Activated B cell treated with CpG ODN at 0.5 μM for 24 hours (primary cell): ENCODE measurements at regions not wholly inside any gene's neighbourhood (a gene's known extent, or its start where the extent isn't known, plus 50 kb on each side); places are given as distances from the start of the nearest gene placed in this dataset.
A peak's percentile ranks its signal among the peaks of the same experiment; 100 is the strongest.

ENCODE experiments used
- ATAC-seq: fragments of 200-7000 bp; cut with Tn5 transposase; one replicate; pipeline ENCODE4 v1.10.0; 2021; ENCODE audit warnings: low read depth, mild to moderate bottlenecking, moderate library complexity
- CTCF ChIA-PET: fragments of 350-600 bp; sonication (Branson Sonifier 250); formaldehyde crosslinking; loops from one replicate; lab custom pipeline; 2021; ENCODE audit warnings: antibody characterized with exemption; lab: Charles Lee
- POLR2A ChIA-PET: fragments of 350-600 bp; sonication (Branson Sonifier 250); formaldehyde crosslinking; loops from one replicate; lab custom pipeline; 2021; ENCODE audit warnings: antibody characterized with exemption; lab: Charles Lee
- DNase-seq: peaks from one replicate; pipeline ENCODE4 v3.0.0; 2022
- H3K27ac Mint-ChIP-seq: one replicate; pipeline ENCODE4 v1.8.0; 2020; ENCODE audit warnings: mixed read lengths
- H3K27me3 Mint-ChIP-seq: one replicate; pipeline ENCODE4 v1.8.0; 2021; ENCODE audit warnings: mixed read lengths
- H3K36me3 Mint-ChIP-seq: one replicate; pipeline ENCODE4 v1.8.0; 2021; ENCODE audit warnings: low read depth, mixed read lengths
- H3K4me1 Mint-ChIP-seq: one replicate; pipeline ENCODE4 v1.8.0; 2021; ENCODE audit warnings: mixed read lengths
- H3K4me3 Mint-ChIP-seq: one replicate; pipeline ENCODE4 v1.8.0; 2020; ENCODE audit warnings: mild to moderate bottlenecking, mixed read lengths
- H3K9me3 Mint-ChIP-seq: one replicate; pipeline ENCODE4 v1.8.0; 2020; ENCODE audit warnings: mixed read lengths
- CTCF ChIP-seq: fragments of 200-600 bp; IDR thresholded peaks from one replicate; pipeline ENCODE4 v1.8.0; 2022; ENCODE audit warnings: antibody characterized with exemption, mild to moderate bottlenecking
- intact Hi-C: fragments of 100-400 bp; cut with micrococcal nuclease; formaldehyde crosslinking; loops from one replicate; pipeline ENCODE4 v1.15.1; 2024

- ChIA-PET POLR2A (no interaction called here), CTCF (no interaction called here)
- no peaks in the 10 kb centered on the region for H3K36me3 Mint-ChIP-seq
- ATAC-seq (no peak), DNase-seq (no peak)
- peaks cover 17% of the 10 kb centered on the region for H3K4me1 Mint-ChIP-seq
- no peaks in the 10 kb centered on the region for H3K9me3 Mint-ChIP-seq
- H3K27ac Mint-ChIP-seq, result no peak overlapping the region
- no peak overlapping the region for H3K4me3 Mint-ChIP-seq
- H3K27me3 Mint-ChIP-seq, result no peaks in the 10 kb centered on the region
- intact Hi-C loops, result no loop called here
- TF ChIP-seq CTCF, result no peak
These were observed 179.4 kb downstream of the ETS1 start for GRCh38 chr11:128407962-128408361.

- Mint-ChIP-seq H3K9me3 (no peaks in the 10 kb centered on the region), H3K36me3 (no peaks in the 10 kb centered on the region), H3K27me3 (no peaks in the 10 kb centered on the region), H3K4me1 (peaks cover 3% of the 10 kb centered on the region), H3K4me3 (no peak overlapping the region), H3K27ac (no peak overlapping the region)
- CTCF ChIA-PET, result no interaction called here
- POLR2A ChIA-PET, result no interaction called here
- no peak for DNase-seq
- intact Hi-C loops, result no loop called here
- TF ChIP-seq CTCF, result no peak
- ATAC-seq, result no peak
These were observed 181.4 kb downstream of the ETS1 start for GRCh38 chr11:128405714-128406662.

GRCh38 chr11:128405112-128405511 lies 182.2 kb downstream of the ETS1 start:
- intact Hi-C loops, result no loop called here
- no peaks in the 10 kb centered on the region for H3K9me3 Mint-ChIP-seq
- no peak overlapping the region for H3K4me3 Mint-ChIP-seq
- no peak overlapping the region for H3K27ac Mint-ChIP-seq
- DNase-seq, result no peak
- no peak for TF ChIP-seq CTCF
- ChIA-PET CTCF (no interaction called here), POLR2A (no interaction called here)
- H3K27me3 Mint-ChIP-seq, result no peaks in the 10 kb centered on the region
- no peak for ATAC-seq
- H3K4me1 Mint-ChIP-seq, result peaks cover 3% of the 10 kb centered on the region
- no peaks in the 10 kb centered on the region for H3K36me3 Mint-ChIP-seq

- ATAC-seq (no peak), DNase-seq (no peak)
- no peak for TF ChIP-seq CTCF
- ChIA-PET POLR2A (interaction anchor here (2.0 kb wide), 1 partner anchor 8 kb away, joined by 4 read pairs; no protein-coding TSS in a partner anchor), CTCF (no interaction called here)
- H3K36me3 Mint-ChIP-seq, result no peaks in the 10 kb centered on the region
- H3K27ac Mint-ChIP-seq, result no peak overlapping the region
- H3K9me3 Mint-ChIP-seq, result no peaks in the 10 kb centered on the region
- intact Hi-C loops, result no loop called here
- no peaks in the 10 kb centered on the region for H3K27me3 Mint-ChIP-seq
- H3K4me1 Mint-ChIP-seq, result peaks cover 8% of the 10 kb centered on the region
- H3K4me3 Mint-ChIP-seq, result no peak overlapping the region
These were observed 182.9 kb downstream of the ETS1 start for GRCh38 chr11:128404437-128404836.

GRCh38 chr11:128400382-128401203 lies 186.8 kb downstream of the ETS1 start:
- intact Hi-C loops, result no loop called here
- TF ChIP-seq CTCF, result no peak
- H3K4me1 Mint-ChIP-seq, result peaks cover 29% of the 10 kb centered on the region
- peak overlapping the region; percentile 37 for H3K27ac Mint-ChIP-seq
- H3K4me3 Mint-ChIP-seq, result no peak overlapping the region
- no peaks in the 10 kb centered on the region for H3K9me3 Mint-ChIP-seq
- ChIA-PET POLR2A (interaction anchor here (0.6 to 3.2 kb wide), 2 partner anchors 94 to 109 kb away, joined by 3 to 25 read pairs; no protein-coding TSS in a partner anchor), CTCF (interaction anchor here (1.2 kb wide), 1 partner anchor 152 kb away, joined by 3 read pairs; no protein-coding TSS in a partner anchor)
- H3K36me3 Mint-ChIP-seq, result no peaks in the 10 kb centered on the region
- H3K27me3 Mint-ChIP-seq, result no peaks in the 10 kb centered on the region
- no peak for ATAC-seq
- no peak for DNase-seq
